ENCODE measurements at regions not wholly inside any gene's neighbourhood (a gene's known extent, or its start where the extent isn't known, plus 50 kb on each side); places are given as distances from the start of the nearest gene placed in this dataset.

DNA sequence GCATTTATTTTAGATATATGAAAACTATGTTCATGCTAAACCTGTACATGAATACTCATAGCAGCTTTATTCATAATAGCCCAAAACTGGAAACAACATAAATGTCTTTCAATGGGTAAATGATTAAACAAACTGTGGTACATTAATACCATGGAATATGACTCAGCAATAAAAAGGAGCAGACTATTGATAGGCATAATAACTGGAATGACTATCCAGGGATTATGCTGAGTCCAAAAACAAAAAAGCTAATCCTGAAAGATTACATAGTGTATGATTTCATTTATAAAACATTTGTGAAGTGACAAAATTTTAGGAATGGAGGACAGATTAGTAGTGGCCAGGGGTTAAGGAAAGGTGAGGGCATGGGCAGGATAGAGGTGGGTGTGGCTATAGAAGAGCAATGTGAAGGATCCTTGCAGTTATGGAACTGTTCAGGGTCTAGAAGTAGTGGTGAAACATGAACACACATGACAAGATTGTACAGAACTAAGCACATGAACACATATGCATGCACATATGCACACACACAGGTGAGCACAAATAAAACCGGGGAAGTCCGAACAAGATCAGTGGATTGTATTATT, 61.1 kb upstream of the CDKN3 start:
- TF ChIP-seq, protein P1, sequence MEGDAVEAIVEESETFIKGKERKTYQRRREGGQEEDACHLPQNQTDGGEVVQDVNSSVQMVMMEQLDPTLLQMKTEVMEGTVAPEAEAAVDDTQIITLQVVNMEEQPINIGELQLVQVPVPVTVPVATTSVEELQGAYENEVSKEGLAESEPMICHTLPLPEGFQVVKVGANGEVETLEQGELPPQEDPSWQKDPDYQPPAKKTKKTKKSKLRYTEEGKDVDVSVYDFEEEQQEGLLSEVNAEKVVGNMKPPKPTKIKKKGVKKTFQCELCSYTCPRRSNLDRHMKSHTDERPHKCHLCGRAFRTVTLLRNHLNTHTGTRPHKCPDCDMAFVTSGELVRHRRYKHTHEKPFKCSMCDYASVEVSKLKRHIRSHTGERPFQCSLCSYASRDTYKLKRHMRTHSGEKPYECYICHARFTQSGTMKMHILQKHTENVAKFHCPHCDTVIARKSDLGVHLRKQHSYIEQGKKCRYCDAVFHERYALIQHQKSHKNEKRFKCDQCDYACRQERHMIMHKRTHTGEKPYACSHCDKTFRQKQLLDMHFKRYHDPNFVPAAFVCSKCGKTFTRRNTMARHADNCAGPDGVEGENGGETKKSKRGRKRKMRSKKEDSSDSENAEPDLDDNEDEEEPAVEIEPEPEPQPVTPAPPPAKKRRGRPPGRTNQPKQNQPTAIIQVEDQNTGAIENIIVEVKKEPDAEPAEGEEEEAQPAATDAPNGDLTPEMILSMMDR (IDR thresholded peaks at IDR 0.05; ENCODE audit: low read depth, low read length, missing control alignments) = no peak
- DNase-seq (ENCODE audit: low read depth) = no peak

DNA sequence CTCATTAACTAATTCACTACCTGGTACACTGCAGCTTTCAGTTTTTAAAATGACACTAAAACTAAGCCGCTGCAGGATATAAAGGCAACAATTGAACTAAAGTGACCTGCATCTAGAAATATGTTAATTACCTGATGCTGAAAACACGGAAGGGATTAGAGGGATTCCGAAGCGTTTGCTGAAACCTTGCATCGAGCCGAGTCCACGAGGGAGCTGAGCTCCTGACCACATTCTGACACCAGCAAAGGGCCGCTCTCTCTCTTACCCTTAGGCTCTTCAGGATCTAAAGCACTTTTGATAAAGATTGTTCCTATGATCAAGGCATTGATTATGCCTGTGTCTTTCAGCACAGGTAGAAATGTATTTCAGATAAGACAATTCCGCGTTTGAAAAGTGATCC, 59.5 kb upstream of the CDKN3 start:
- TF ChIP-seq, protein P1 (IDR thresholded peaks at IDR 0.05; ENCODE audit: low read depth, low read length, missing control alignments) = no peak
- H3K4me3 ChIP-seq (ENCODE audit: low read depth, low read length) = no peak overlapping the region
- no peak for DNase-seq (ENCODE audit: low read depth)

More for the DNA sequence above, 61.1 kb upstream of the CDKN3 start:
- H3K4me3 ChIP-seq (ENCODE audit: low read depth, low read length) = no peak overlapping the region

DNA sequence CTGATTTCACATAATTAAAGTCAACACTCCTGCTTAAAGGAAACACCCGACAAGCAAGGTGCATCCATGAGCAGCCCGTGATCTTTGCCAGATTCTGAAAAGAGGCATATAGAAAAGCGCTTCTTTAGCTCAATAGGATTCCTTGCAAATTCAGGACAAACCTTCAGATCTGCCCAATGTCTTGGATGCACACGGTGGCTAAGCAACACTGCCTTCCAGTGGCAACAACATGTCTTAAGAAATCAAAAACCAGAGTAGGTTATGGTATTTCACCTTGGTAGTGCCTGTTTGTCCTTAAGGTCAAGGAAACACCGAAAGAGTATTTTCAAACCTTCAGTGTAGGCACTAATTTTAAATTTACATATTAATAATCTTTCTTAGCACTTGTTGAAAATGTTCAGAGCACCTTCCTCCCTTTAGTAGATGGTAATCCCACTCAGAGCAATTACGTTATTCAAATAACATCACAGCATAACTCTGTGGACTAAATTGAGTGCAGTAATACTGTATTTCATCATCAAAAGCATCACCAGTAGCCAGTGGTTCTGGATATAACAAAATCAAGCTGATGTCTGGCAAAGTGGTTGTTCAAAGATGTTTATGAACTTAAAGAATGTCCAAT, 58.0 kb upstream of the CDKN3 start:
- TF ChIP-seq, protein P1 (IDR thresholded peaks at IDR 0.05; ENCODE audit: low read depth, low read length, missing control alignments) = peak; percentile 32
- DNase-seq (ENCODE audit: low read depth) = no peak
- no peak overlapping the region for H3K4me3 ChIP-seq (ENCODE audit: low read depth, low read length)

DNA sequence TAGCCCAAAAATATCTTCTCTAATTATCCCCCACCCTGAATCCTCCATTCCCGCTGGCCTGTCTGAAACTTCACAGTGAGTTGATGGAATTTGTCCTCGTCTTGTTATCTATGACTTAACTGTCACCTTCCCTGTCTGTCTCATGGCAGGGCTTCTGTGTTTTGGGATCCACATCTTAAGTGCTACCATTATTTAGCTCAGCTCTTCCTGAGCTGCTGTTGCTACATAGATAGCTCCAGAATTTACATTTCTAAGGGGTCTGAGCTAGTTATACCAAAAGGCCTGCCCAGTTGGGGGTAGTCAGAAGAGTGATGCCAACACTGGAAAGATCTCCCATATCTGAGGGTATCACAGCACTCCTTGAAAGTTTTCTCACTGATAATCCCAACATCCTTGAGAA, 57.0 kb upstream of the CDKN3 start:
- no peak overlapping the region for H3K4me3 ChIP-seq (ENCODE audit: low read depth, low read length)
- no peak for DNase-seq (ENCODE audit: low read depth)
- TF ChIP-seq, protein P1 (IDR thresholded peaks at IDR 0.05; ENCODE audit: low read depth, low read length, missing control alignments) = no peak

DNA sequence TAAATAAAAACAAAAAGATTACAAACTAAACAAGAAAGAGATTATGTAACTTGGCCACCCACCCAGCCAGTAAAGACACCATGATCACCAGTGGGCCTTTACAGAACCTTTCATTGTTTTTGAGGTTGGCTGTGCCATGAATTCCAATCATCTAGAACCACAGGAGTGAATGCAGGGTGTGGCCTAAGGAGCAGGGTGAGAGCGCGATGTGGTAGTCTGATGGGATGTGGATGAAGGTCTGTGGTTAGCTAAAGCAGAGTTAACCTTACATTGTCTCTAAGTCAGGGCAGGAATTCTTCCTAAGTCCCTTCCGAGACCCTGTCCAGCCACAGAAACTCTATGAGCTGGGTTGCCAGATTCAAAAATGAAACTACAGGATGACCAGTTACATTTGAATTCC, 54.0 kb upstream of the CDKN3 start:
- TF ChIP-seq, protein P1 (IDR thresholded peaks at IDR 0.05; ENCODE audit: low read depth, low read length, missing control alignments) = no peak
- DNase-seq (ENCODE audit: low read depth) = no peak
- H3K4me3 ChIP-seq (ENCODE audit: low read depth, low read length) = no peak overlapping the region

DNA sequence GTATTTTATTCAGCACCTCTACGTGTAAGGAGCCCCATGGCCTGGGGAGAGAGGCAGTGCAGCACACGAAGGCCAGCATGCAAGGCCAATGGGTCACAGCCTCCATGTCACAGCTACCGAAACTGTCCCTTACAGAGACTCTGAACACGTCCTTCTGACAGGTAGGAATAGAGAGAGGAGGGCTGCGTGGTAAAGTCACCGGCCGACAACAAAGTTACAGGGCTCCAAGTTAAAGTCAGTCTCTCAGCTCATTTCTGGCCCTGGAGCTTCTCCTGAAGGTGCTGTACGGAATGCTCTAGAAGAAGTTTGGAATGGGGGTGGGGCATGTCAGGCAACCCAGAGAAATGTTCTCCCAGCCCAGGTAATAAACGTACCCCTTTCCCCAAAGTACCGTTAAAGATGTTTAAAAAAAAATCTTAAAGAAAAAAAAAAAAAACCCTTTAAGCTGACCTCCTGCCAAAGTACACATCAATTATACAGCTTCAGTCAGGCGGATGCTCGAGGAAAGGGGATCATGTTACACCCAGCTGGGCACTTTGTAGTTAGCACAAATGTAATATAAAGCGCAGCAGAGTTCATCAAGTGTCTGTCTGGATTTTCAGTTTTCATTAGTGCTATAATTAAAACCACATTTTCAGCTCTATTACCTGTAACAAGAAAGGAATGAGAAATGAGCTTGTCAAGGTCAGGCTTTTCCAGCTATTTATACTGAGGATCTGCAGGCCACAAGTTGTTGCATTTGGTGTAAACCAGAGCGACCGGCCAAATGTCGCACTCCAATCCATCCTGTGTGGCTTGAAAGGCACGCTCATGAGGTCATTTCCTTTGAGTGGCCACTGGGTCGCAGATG, 53.3 kb upstream of the CDKN3 start:
- H3K4me3 ChIP-seq (ENCODE audit: low read depth, low read length) = no peak overlapping the region
- DNase-seq (ENCODE audit: low read depth) = no peak
- TF ChIP-seq, protein P1 (IDR thresholded peaks at IDR 0.05; ENCODE audit: low read depth, low read length, missing control alignments) = no peak

Data from GM12864 (cell line).